SK-N-SH treated with all-trans-retinoic acid at 6 μM for 48 hours (cell line): ENCODE measurements at regions not wholly inside any gene's neighbourhood (a gene's known extent, or its start where the extent isn't known, plus 50 kb on each side); places are given as distances from the start of the nearest gene placed in this dataset.

Experiments used
- ATAC-seq: fragments of 200-7000 bp; cut with Tn5 transposase; 3 replicates; pipeline ENCODE4 v1.9.1; 2020; ENCODE audit warnings: mild to moderate bottlenecking, moderate library complexity
- ARNTL ChIP-seq: fragments of 450-650 bp; formaldehyde crosslinking; IDR thresholded peaks from 2 replicates; pipeline ENCODE4 v1.5.0; 2020; ENCODE audit warnings: low read depth, mild to moderate bottlenecking, moderate library complexity, borderline replicate concordance
- BACH2 ChIP-seq: fragments of 250-450 bp; sonication (Bioruptor Pico); IDR thresholded peaks from 2 replicates; pipeline ENCODE4 v1.9.0; 2021; ENCODE audit warnings: mild to moderate bottlenecking, borderline replicate concordance
- CREB5 ChIP-seq: fragments of 250-450 bp; sonication (Bioruptor Pico); IDR thresholded peaks from 2 replicates; pipeline ENCODE4 v1.5.1; 2020; ENCODE audit warnings: low read depth, mild to moderate bottlenecking, moderate library complexity
- CSDC2 ChIP-seq: fragments of 250-450 bp; sonication (Bioruptor Pico); IDR thresholded peaks from 2 replicates; pipeline ENCODE4 v1.5.0; 2020; ENCODE audit warnings: mild to moderate bottlenecking, moderate library complexity
- CSRNP3 ChIP-seq: fragments of 250-450 bp; sonication (Bioruptor Pico); IDR thresholded peaks from 2 replicates; pipeline ENCODE4 v1.5.1; 2021; ENCODE audit warnings: mild to moderate bottlenecking, moderate library complexity
- ESRRG ChIP-seq: fragments of 250-450 bp; sonication (Bioruptor Pico); IDR thresholded peaks from 2 replicates; pipeline ENCODE4 v1.6.1; 2021; ENCODE audit warnings: mild to moderate bottlenecking
- GLIS3 ChIP-seq: fragments of 250-450 bp; sonication (Bioruptor Pico); IDR thresholded peaks from 2 replicates; pipeline ENCODE4 v1.5.0; 2020; ENCODE audit warnings: mild to moderate bottlenecking, moderate library complexity
- ISL1 ChIP-seq: fragments of 250-450 bp; sonication (Bioruptor Pico); IDR thresholded peaks from 2 replicates; pipeline ENCODE4 v2.1.2; 2022; ENCODE audit warnings: mild to moderate bottlenecking, moderate library complexity
- OSR1 ChIP-seq: fragments of 250-450 bp; sonication (Bioruptor Pico); IDR thresholded peaks from 2 replicates; pipeline ENCODE4 v1.8.0; 2022; ENCODE audit warnings: moderate library complexity, mild to moderate bottlenecking, inconsistent platforms
- PATZ1 ChIP-seq: fragments of 250-450 bp; sonication (Bioruptor Pico); IDR thresholded peaks from 2 replicates; pipeline ENCODE4 v1.8.0; 2020; ENCODE audit warnings: mild to moderate bottlenecking, moderate library complexity, borderline replicate concordance
- POU6F1 ChIP-seq: fragments of 250-450 bp; sonication (Bioruptor Pico); IDR thresholded peaks from 2 replicates; pipeline ENCODE4 v1.8.0; 2021; ENCODE audit warnings: low read depth, mild to moderate bottlenecking, moderate library complexity, borderline replicate concordance
- PPARA ChIP-seq: fragments of 250-450 bp; sonication (Bioruptor Pico); IDR thresholded peaks from 2 replicates; pipeline ENCODE4 v1.5.0; 2020; ENCODE audit warnings: mild to moderate bottlenecking, borderline replicate concordance
- SNAI2 ChIP-seq: fragments of 250-450 bp; sonication (Bioruptor Pico); IDR thresholded peaks from 2 replicates; pipeline ENCODE4 v1.5.0; 2020; ENCODE audit warnings: mild to moderate bottlenecking, moderate library complexity
- TCF4 ChIP-seq: fragments of 250-450 bp; sonication (Bioruptor Pico); IDR thresholded peaks from 2 replicates; pipeline ENCODE4 v1.8.0; 2021; ENCODE audit warnings: mild to moderate bottlenecking, moderate library complexity, borderline replicate concordance
- TOX ChIP-seq: fragments of 250-450 bp; sonication (Bioruptor Pico); IDR thresholded peaks from 2 replicates; pipeline ENCODE4 v1.8.0; 2021; ENCODE audit warnings: mild to moderate bottlenecking, moderate library complexity, borderline replicate concordance
- TSHZ2 ChIP-seq: fragments of 250-450 bp; sonication (Bioruptor Pico); IDR thresholded peaks from 2 replicates; pipeline ENCODE4 v1.5.0; 2020; ENCODE audit warnings: mild to moderate bottlenecking, moderate library complexity
- ZC3H10 ChIP-seq: fragments of 250-450 bp; sonication (Bioruptor Pico); IDR thresholded peaks from 2 replicates; pipeline ENCODE4 v1.5.1; 2021; ENCODE audit warnings: mild to moderate bottlenecking, moderate library complexity
- ZFP3 ChIP-seq: fragments of 250-450 bp; sonication (Bioruptor Pico); IDR thresholded peaks from 2 replicates; pipeline ENCODE4 v1.5.0; 2020; ENCODE audit warnings: mild to moderate bottlenecking, moderate library complexity
- ZFP30 ChIP-seq: fragments of 450-650 bp; formaldehyde crosslinking; IDR thresholded peaks from 2 replicates; pipeline ENCODE4 v1.5.0; 2022; ENCODE audit warnings: mild to moderate bottlenecking, moderate library complexity
- ZNF565 ChIP-seq: fragments of 450-650 bp; formaldehyde crosslinking; conservative IDR thresholded peaks from 2 replicates; pipeline ENCODE4 v1.5.0; 2020; ENCODE audit warnings: low read depth, mild to moderate bottlenecking, moderate library complexity
- ZNF8 ChIP-seq: fragments of 450-650 bp; formaldehyde crosslinking; IDR thresholded peaks from 2 replicates; pipeline ENCODE4 v1.5.0; 2020; ENCODE audit warnings: mild to moderate bottlenecking, moderate library complexity

- no peak for TF ChIP-seq POU6F1
- no peak for TF ChIP-seq GLIS3 (CRISPR knock-in tag)
- no peak for TF ChIP-seq ISL1 (CRISPR knock-in tag)
- TF ChIP-seq CREB5 (CRISPR knock-in tag) = no peak
- TF ChIP-seq ZFP30 (CRISPR knock-in tag) = no peak
- no peak for TF ChIP-seq BACH2
- TF ChIP-seq SNAI2 (CRISPR knock-in tag) = no peak
- no peak for ATAC-seq
Measured at GRCh38 chr14:101024686-101025085, 121.2 kb upstream of the RTL1 start.

GRCh38 chr14:101025131-101025530, 121.6 kb upstream of the RTL1 start:
- ATAC-seq = no peak
- no peak for TF ChIP-seq ESRRG (CRISPR knock-in tag)
- TF ChIP-seq CSDC2 (CRISPR knock-in tag) = no peak
- no peak for TF ChIP-seq TSHZ2 (CRISPR knock-in tag)
- TF ChIP-seq TCF4 (CRISPR knock-in tag) = no peak
- TF ChIP-seq CSRNP3 (CRISPR knock-in tag) = no peak
- TF ChIP-seq SNAI2 (CRISPR knock-in tag) = no peak
- no peak for TF ChIP-seq OSR1 (CRISPR knock-in tag)
- no peak for TF ChIP-seq TOX (CRISPR knock-in tag)
- no peak for TF ChIP-seq ZFP3
- no peak for TF ChIP-seq ZC3H10 (CRISPR knock-in tag)
- TF ChIP-seq ISL1 (CRISPR knock-in tag) = no peak
- no peak for TF ChIP-seq CREB5 (CRISPR knock-in tag)
- no peak for TF ChIP-seq ZNF8
- no peak for TF ChIP-seq PPARA (CRISPR knock-in tag)
- TF ChIP-seq GLIS3 (CRISPR knock-in tag) = no peak

GRCh38 chr14:101025696-101026095, 122.2 kb upstream of the RTL1 start:
- ATAC-seq = no peak
- TF ChIP-seq PPARA (CRISPR knock-in tag) (no peak), CSRNP3 (CRISPR knock-in tag) (no peak), ZC3H10 (CRISPR knock-in tag) (no peak), TCF4 (CRISPR knock-in tag) (no peak), TOX (CRISPR knock-in tag) (no peak), PATZ1 (CRISPR knock-in tag) (no peak), GLIS3 (CRISPR knock-in tag) (no peak), ZNF565 (CRISPR knock-in tag) (no peak), ISL1 (CRISPR knock-in tag) (no peak), OSR1 (CRISPR knock-in tag) (no peak), ZNF8 (no peak), POU6F1 (no peak), CSDC2 (CRISPR knock-in tag) (no peak), CREB5 (CRISPR knock-in tag) (no peak), ZFP3 (no peak), ARNTL (no peak), ESRRG (CRISPR knock-in tag) (no peak)
